H1 (cell line): ENCODE measurements at regions not wholly inside any gene's neighbourhood (a gene's known extent, or its start where the extent isn't known, plus 50 kb on each side); places are given as distances from the start of the nearest gene placed in this dataset.

ENCODE experiments used
- CTCF ChIA-PET: fragments of 300-600 bp; sonication (Branson Sonifier 250); formaldehyde crosslinking; loops from one replicate; lab custom pipeline; 2021; ENCODE audit not compliant: partially characterized antibody; lab: Charles Lee
- POLR2A ChIA-PET: fragments of 300-600 bp; sonication (Branson Sonifier 250); formaldehyde crosslinking; loops from one replicate; lab custom pipeline; 2021; ENCODE audit warnings: inconsistent platforms; ENCODE audit not compliant: partially characterized antibody; lab: Charles Lee
- DNase-seq, 2 experiments: peaks; one replicate each; pipeline versions ENCODE4 v3.0.0 to v3.0.0-alpha.2; 2010 to 2022; ENCODE audit warnings: low spot score in 2 of 2, low read depth in 1 of 2, mixed read lengths in 1 of 2
- FAIRE-seq: peaks from 2 replicates; lab custom pipeline; 2011; peaks lifted over from hg19 to GRCh38; lab: Jason Lieb, UNC
- H2AFZ ChIP-seq: 2 replicates; pipeline ENCODE4 v1.8.1; 2012; ENCODE audit warnings: low read length, inconsistent platforms
- H2AK5ac ChIP-seq: 2 replicates; pipeline ENCODE4 v1.6.1; 2013; ENCODE audit warnings: low read depth, low read length
- H2BK120ac ChIP-seq: replicated peaks from 2 replicates; pipeline ENCODE3; 2013; ENCODE audit warnings: low read depth, low read length, inconsistent platforms
- H2BK12ac ChIP-seq: 2 replicates; pipeline ENCODE4 v1.6.1; 2013; ENCODE audit warnings: low read depth, low read length
- H2BK15ac ChIP-seq: 2 replicates; pipeline ENCODE4 v1.6.1; 2013; ENCODE audit warnings: low read length
- H2BK20ac ChIP-seq: 2 replicates; pipeline ENCODE4 v1.6.1; 2013; ENCODE audit warnings: low read length
- H2BK5ac ChIP-seq: 2 replicates; pipeline ENCODE4 v1.6.1; 2013; ENCODE audit warnings: low read depth, low read length
- H3K14ac ChIP-seq: 2 replicates; pipeline ENCODE4 v1.6.1; 2013; ENCODE audit warnings: inconsistent platforms; ENCODE audit not compliant: insufficient read length
- H3K18ac ChIP-seq: 2 replicates; pipeline ENCODE4 v1.6.1; 2013; ENCODE audit warnings: low read length; ENCODE audit errors: extremely low read depth
- H3K23ac ChIP-seq: 2 replicates; pipeline ENCODE4 v1.6.1; 2013; ENCODE audit warnings: inconsistent platforms; ENCODE audit not compliant: insufficient read length
- H3K23me2 ChIP-seq: 2 replicates; pipeline ENCODE4 v1.6.1; 2013; ENCODE audit warnings: low read depth, low read length
- H3K27ac ChIP-seq: 2 replicates; pipeline ENCODE4 v1.6.1; 2011; ENCODE audit warnings: low read depth, low read length, inconsistent platforms
- H3K27me3 ChIP-seq, 4 experiments: replicated peaks in 1 of 4; 1 replicate in 1 of 4; 2 replicates in 3 of 4; pipeline versions ENCODE4 v1.6.1 to v1.8.1; 2011 to 2013; ENCODE audit warnings: low read length in 3 of 4, mild to moderate bottlenecking in 3 of 4, inconsistent platforms in 2 of 4, mixed read lengths in 2 of 4, moderate library complexity in 1 of 4; ENCODE audit not compliant: control insufficient read depth in 3 of 4, insufficient read depth in 3 of 4; ENCODE audit errors: extremely low read depth in 1 of 4
- H3K36me3 ChIP-seq, 4 experiments: 2 replicates each; pipeline versions ENCODE4 v1.6.1 to v1.8.1; 2011 to 2013; ENCODE audit warnings: mild to moderate bottlenecking in 4 of 4, low read length in 3 of 4, moderate library complexity in 2 of 4, control low read depth in 1 of 4, inconsistent platforms in 1 of 4; ENCODE audit not compliant: insufficient read depth in 4 of 4, control insufficient read depth in 2 of 4
- H3K4ac ChIP-seq: replicated peaks from 2 replicates; pipeline ENCODE3; 2013; ENCODE audit warnings: low read length, low read depth, mixed read lengths, inconsistent platforms; ENCODE audit not compliant: insufficient read length
- H3K4me1 ChIP-seq, 4 experiments: replicated peaks in 1 of 4; 1 replicate in 1 of 4; 2 replicates in 3 of 4; pipeline versions ENCODE4 v1.6.1 to v1.8.1; 2011 to 2013; ENCODE audit warnings: low read length in 3 of 4, inconsistent platforms in 2 of 4, mixed read lengths in 1 of 4; ENCODE audit not compliant: insufficient read depth in 4 of 4, control insufficient read depth in 3 of 4
- H3K4me2 ChIP-seq, 2 experiments: 2 replicates each; pipeline versions ENCODE4 v1.6.1 to v1.8.1; 2011 to 2013; ENCODE audit warnings: low read depth in 2 of 2, low read length in 2 of 2, control low read depth in 1 of 2, inconsistent platforms in 1 of 2, mild to moderate bottlenecking in 1 of 2; ENCODE audit not compliant: insufficient read depth in 1 of 2
- H3K4me3 ChIP-seq, 4 experiments: fragments of 200-600, 300-600 bp in 1 of 4; sonication (generic), shearing (Covaris generic), sonication (Bioruptor Twin) in 1 of 4; 2 replicates each; pipeline versions ENCODE4 v1.5.1 to v1.8.1; 2011 to 2016; ENCODE audit warnings: low read length in 4 of 4, low read depth in 3 of 4, control low read depth in 2 of 4, inconsistent platforms in 2 of 4, mild to moderate bottlenecking in 2 of 4, mixed read lengths in 1 of 4, moderate library complexity in 1 of 4; ENCODE audit not compliant: insufficient read depth in 2 of 4; ENCODE audit errors: extremely low read depth in 1 of 4
- H3K56ac ChIP-seq: replicated peaks from 2 replicates; pipeline ENCODE3; 2013; ENCODE audit warnings: low read depth, mild to moderate bottlenecking, mixed read lengths, low read length, inconsistent platforms; ENCODE audit not compliant: insufficient read length
- H3K79me1 ChIP-seq: 2 replicates; pipeline ENCODE4 v1.6.1; 2013; ENCODE audit warnings: low read depth, low read length, control low read depth
- H3K79me2 ChIP-seq, 2 experiments: 2 replicates each; pipeline versions ENCODE4 v1.6.1 to v1.8.1; 2012 to 2013; ENCODE audit warnings: low read length in 2 of 2, mild to moderate bottlenecking in 2 of 2, inconsistent platforms in 1 of 2; ENCODE audit not compliant: insufficient read depth in 2 of 2, control insufficient read depth in 1 of 2
- H3K9ac ChIP-seq, 4 experiments: replicated peaks in 1 of 4; 1 replicate in 1 of 4; 2 replicates in 3 of 4; pipeline versions ENCODE4 v1.6.1 to v1.8.1; 2011 to 2013; ENCODE audit warnings: low read depth in 3 of 4, low read length in 3 of 4, control low read depth in 2 of 4, mild to moderate bottlenecking in 2 of 4, moderate library complexity in 2 of 4, inconsistent platforms in 1 of 4; ENCODE audit errors: extremely low read depth in 1 of 4
- H3K9me3 ChIP-seq, 2 experiments: 2 replicates each; pipeline versions ENCODE4 v1.6.1 to v1.8.1; 2012 to 2013; ENCODE audit warnings: mild to moderate bottlenecking in 2 of 2, moderate library complexity in 2 of 2, control low read depth in 1 of 2, inconsistent platforms in 1 of 2, low read depth in 1 of 2, low read length in 1 of 2, mixed read lengths in 1 of 2; ENCODE audit not compliant: insufficient read depth in 2 of 2
- H4K20me1 ChIP-seq, 2 experiments: replicated peaks in 1 of 2; 2 replicates each; pipeline versions ENCODE3 to v1.8.1; 2011 to 2013; ENCODE audit warnings: inconsistent platforms in 2 of 2, low read length in 2 of 2, mild to moderate bottlenecking in 1 of 2; ENCODE audit not compliant: insufficient read depth in 2 of 2, control insufficient read depth in 1 of 2
- H4K5ac ChIP-seq: 2 replicates; pipeline ENCODE4 v1.6.1; 2013; ENCODE audit warnings: low read length, low read depth, mixed read lengths, inconsistent platforms; ENCODE audit not compliant: insufficient read length
- H4K8ac ChIP-seq: 2 replicates; pipeline ENCODE4 v1.8.0; 2013; ENCODE audit warnings: mild to moderate bottlenecking, moderate library complexity, low read length, inconsistent platforms; ENCODE audit not compliant: insufficient read depth; ENCODE audit errors: extremely low read depth
- H4K91ac ChIP-seq: replicated peaks from 2 replicates; pipeline ENCODE3; 2013; ENCODE audit warnings: low read length, mixed read lengths, inconsistent platforms; ENCODE audit not compliant: insufficient read length
- CBX5 ChIP-seq: fragments of 300-800, 300-1000 bp; sonication (generic); IDR thresholded peaks from 2 replicates; pipeline ENCODE4 v1.7.1; 2016; ENCODE audit warnings: antibody characterized with exemption, low read length, low read depth
- HDAC6 ChIP-seq: IDR thresholded peaks from one replicate; pipeline ENCODE4 v1.7.1; 2012; ENCODE audit warnings: low read depth, mild to moderate bottlenecking, inconsistent platforms, low read length, moderate library complexity
- JUND ChIP-seq: IDR thresholded peaks from 2 replicates; pipeline ENCODE4 v1.6.1; 2011; ENCODE audit warnings: mild to moderate bottlenecking, improper control_type of control experiment, low read length
- KDM5A ChIP-seq: fragments of 200-600 bp; IDR thresholded peaks from 2 replicates; pipeline ENCODE4 v1.7.1; 2012; ENCODE audit warnings: mild to moderate bottlenecking, low read length, inconsistent platforms, mixed read lengths
- RAD21 ChIP-seq, 2 experiments: IDR thresholded peaks in 1 of 2; conservative IDR thresholded peaks in 1 of 2; 2 replicates each; pipeline ENCODE4 v1.6.1; 2011; ENCODE audit warnings: low read depth in 2 of 2, low read length in 2 of 2, improper control_type of control experiment in 1 of 2, inconsistent platforms in 1 of 2, mild to moderate bottlenecking in 1 of 2, moderate library complexity in 1 of 2
- RBBP5 ChIP-seq: IDR thresholded peaks from 2 replicates; pipeline ENCODE4 v1.7.1; 2012; ENCODE audit warnings: low read depth, mild to moderate bottlenecking, inconsistent platforms, low read length, moderate library complexity, borderline replicate concordance
- RFX5 ChIP-seq: IDR thresholded peaks from 2 replicates; pipeline ENCODE4 v1.6.1; 2011; ENCODE audit warnings: low read depth, low read length, improper control_type of control experiment, borderline replicate concordance
- RNF2 ChIP-seq: fragments of 200-900, 300-1000 bp; sonication (generic); IDR thresholded peaks from 2 replicates; pipeline ENCODE4 v1.7.1; 2016; ENCODE audit warnings: borderline replicate concordance, low read depth, mild to moderate bottlenecking, antibody characterized with exemption, low read length; ENCODE audit not compliant: poor library complexity, severe bottlenecking; ENCODE audit errors: missing control alignments
- SAP30 ChIP-seq: fragments of 300-600 bp; sonication (generic); IDR thresholded peaks from 2 replicates; pipeline ENCODE4 v1.7.1; 2012; ENCODE audit warnings: low read length, moderate library complexity, mild to moderate bottlenecking, inconsistent platforms; ENCODE audit not compliant: insufficient read depth, insufficient replicate concordance
- SP1 ChIP-seq: IDR thresholded peaks from 2 replicates; pipeline ENCODE4 v1.6.1; 2011; ENCODE audit warnings: low read depth, low read length
- TEAD4 ChIP-seq: IDR thresholded peaks from 2 replicates; pipeline ENCODE4 v1.6.1; 2012; ENCODE audit warnings: low read depth, low read length, inconsistent platforms, mixed read lengths
- TF ChIP-seq, protein P1 (sequence below): IDR thresholded peaks from 2 replicates; pipeline ENCODE4 v1.6.1; 2011; ENCODE audit warnings: low read length, improper control_type of control experiment
- TF ChIP-seq, protein P2 (sequence below): IDR thresholded peaks from 2 replicates; pipeline ENCODE4 v1.6.1; 2011; ENCODE audit warnings: low read depth, mild to moderate bottlenecking, low read length; ENCODE audit not compliant: insufficient read depth

DNA sequence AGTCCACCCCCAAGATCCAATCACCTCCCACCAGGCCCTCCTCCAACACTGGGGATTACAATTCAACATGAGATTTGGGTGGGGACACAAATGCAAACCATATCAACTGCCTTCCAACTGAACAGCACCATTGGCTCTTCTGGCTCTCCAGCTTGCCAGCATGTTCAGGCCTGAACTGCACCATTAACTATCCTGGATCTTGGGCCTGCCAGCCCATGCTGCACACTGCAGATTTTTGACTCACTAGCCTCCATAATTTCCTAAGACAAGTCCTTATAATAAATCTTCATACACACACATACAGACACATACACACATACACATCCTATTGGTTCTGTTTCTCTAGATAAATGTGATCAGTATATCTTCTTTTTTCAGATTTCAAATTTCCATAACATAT, 737.1 kb upstream of the SPRY2 start:
- H2BK15ac ChIP-seq = no peak overlapping the region
- no peak overlapping the region for H2BK5ac ChIP-seq
- H2BK120ac ChIP-seq = no peak overlapping the region
- POLR2A ChIA-PET = no interaction called here
- no peak overlapping the region for H3K14ac ChIP-seq
- no peak overlapping the region for H2BK20ac ChIP-seq
- no peak for FAIRE-seq
- H3K56ac ChIP-seq = no peak overlapping the region
- H3K36me3 ChIP-seq = no peaks in the 10 kb centered on the region
- no peak overlapping the region for H4K5ac ChIP-seq
- no peaks in the 10 kb centered on the region for H3K9me3 ChIP-seq
- H3K4me1 ChIP-seq = no peaks in the 10 kb centered on the region
- no peak overlapping the region for H3K9ac ChIP-seq
- H3K79me2 ChIP-seq = no peaks in the 10 kb centered on the region
- H3K4ac ChIP-seq = no peak overlapping the region
- no peak overlapping the region for H3K18ac ChIP-seq
- no peak overlapping the region for H3K4me2 ChIP-seq
- H3K79me1 ChIP-seq = no peaks in the 10 kb centered on the region
- H4K91ac ChIP-seq = no peak overlapping the region
- no peak overlapping the region for H3K27ac ChIP-seq
- no peaks in the 10 kb centered on the region for H3K23me2 ChIP-seq
- no peaks in the 10 kb centered on the region for H3K27me3 ChIP-seq
- CTCF ChIA-PET = no interaction called here
- H2AK5ac ChIP-seq = no peak overlapping the region
- DNase-seq = no peak
- H2AFZ ChIP-seq = no peak overlapping the region
- H4K20me1 ChIP-seq = no peaks in the 10 kb centered on the region
- H4K8ac ChIP-seq = no peak overlapping the region
- no peak overlapping the region for H3K4me3 ChIP-seq
- H2BK12ac ChIP-seq = no peak overlapping the region
- H3K23ac ChIP-seq = no peak overlapping the region
- no peak for TF ChIP-seq RAD21 (IDR thresholded peaks at IDR 0.05 in 1 of 2, conservative IDR thresholded peaks at IDR 0.05 in 1 of 2; ENCODE audit: low read depth in 2 of 2, low read length in 2 of 2)
- TF ChIP-seq TEAD4 = no peak
- no peak for TF ChIP-seq JUND
- TF ChIP-seq CBX5 = no peak
- TF ChIP-seq, protein P1, sequence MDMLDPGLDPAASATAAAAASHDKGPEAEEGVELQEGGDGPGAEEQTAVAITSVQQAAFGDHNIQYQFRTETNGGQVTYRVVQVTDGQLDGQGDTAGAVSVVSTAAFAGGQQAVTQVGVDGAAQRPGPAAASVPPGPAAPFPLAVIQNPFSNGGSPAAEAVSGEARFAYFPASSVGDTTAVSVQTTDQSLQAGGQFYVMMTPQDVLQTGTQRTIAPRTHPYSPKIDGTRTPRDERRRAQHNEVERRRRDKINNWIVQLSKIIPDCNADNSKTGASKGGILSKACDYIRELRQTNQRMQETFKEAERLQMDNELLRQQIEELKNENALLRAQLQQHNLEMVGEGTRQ = no peak
- TF ChIP-seq RFX5 = no peak
- TF ChIP-seq SAP30 = no peak
- no peak for TF ChIP-seq SP1
- TF ChIP-seq, protein P2, sequence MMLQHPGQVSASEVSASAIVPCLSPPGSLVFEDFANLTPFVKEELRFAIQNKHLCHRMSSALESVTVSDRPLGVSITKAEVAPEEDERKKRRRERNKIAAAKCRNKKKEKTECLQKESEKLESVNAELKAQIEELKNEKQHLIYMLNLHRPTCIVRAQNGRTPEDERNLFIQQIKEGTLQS = no peak
- no peak for TF ChIP-seq RNF2
- no peak for TF ChIP-seq RBBP5
- TF ChIP-seq KDM5A = no peak
- TF ChIP-seq HDAC6 = no peak
